ENCODE measurements at regions not wholly inside any gene's neighbourhood (a gene's known extent, or its start where the extent isn't known, plus 50 kb on each side); places are given as distances from the start of the nearest gene placed in this dataset.

DNA sequence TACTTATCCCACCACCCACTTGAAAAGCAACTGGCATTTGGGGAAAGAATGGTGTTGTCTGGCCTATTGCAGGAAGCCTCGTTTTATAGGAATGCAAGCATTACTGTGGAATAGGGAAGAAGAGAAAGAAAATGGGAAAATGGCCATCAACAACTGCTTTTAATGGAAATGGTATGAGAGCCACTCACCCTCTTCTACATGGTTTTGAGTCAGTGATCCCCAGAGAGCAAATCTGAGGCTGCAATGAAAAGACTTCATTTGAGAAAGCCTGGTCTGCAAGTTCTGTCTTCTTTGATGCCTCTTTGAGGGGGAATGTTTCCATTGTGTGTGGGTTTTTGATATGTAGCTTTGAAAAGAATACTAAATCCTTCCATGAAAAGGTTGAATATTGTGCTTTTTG lies 172.3 kb upstream of the HDDC2 start:
- TF ChIP-seq, protein P1, sequence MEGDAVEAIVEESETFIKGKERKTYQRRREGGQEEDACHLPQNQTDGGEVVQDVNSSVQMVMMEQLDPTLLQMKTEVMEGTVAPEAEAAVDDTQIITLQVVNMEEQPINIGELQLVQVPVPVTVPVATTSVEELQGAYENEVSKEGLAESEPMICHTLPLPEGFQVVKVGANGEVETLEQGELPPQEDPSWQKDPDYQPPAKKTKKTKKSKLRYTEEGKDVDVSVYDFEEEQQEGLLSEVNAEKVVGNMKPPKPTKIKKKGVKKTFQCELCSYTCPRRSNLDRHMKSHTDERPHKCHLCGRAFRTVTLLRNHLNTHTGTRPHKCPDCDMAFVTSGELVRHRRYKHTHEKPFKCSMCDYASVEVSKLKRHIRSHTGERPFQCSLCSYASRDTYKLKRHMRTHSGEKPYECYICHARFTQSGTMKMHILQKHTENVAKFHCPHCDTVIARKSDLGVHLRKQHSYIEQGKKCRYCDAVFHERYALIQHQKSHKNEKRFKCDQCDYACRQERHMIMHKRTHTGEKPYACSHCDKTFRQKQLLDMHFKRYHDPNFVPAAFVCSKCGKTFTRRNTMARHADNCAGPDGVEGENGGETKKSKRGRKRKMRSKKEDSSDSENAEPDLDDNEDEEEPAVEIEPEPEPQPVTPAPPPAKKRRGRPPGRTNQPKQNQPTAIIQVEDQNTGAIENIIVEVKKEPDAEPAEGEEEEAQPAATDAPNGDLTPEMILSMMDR (IDR thresholded peaks at IDR 0.05), result no peak
- TF ChIP-seq POLR2A (IDR thresholded peaks at IDR 0.05), result no peak
